WTC11 (cell line): ENCODE measurements at regions not wholly inside any gene's neighbourhood (a gene's known extent, or its start where the extent isn't known, plus 50 kb on each side); places are given as distances from the start of the nearest gene placed in this dataset.

Source experiments
- ATAC-seq: fragments of 200-7000 bp; cut with Tn5 transposase; 2 replicates; pipeline ENCODE4 v1.10.0; 2021; ENCODE audit warnings: mild to moderate bottlenecking, moderate library complexity
- CTCF ChIA-PET: fragments of 300-600 bp; sonication (Branson Sonifier 250); formaldehyde crosslinking; loops from one replicate; lab custom pipeline; 2021; ENCODE audit warnings: antibody characterized with exemption; lab: Charles Lee
- POLR2A ChIA-PET: fragments of 350-600 bp; sonication (Branson Sonifier 250); formaldehyde crosslinking; loops from one replicate; lab custom pipeline; 2021; ENCODE audit warnings: antibody characterized with exemption; lab: Charles Lee
- DNase-seq: peaks from one replicate; pipeline ENCODE4 v3.0.0; 2021; ENCODE audit warnings: low spot score
- H3K27ac Mint-ChIP-seq: 2 replicates; pipeline ENCODE4 v1.8.0; 2021; ENCODE audit warnings: mixed read lengths
- H3K27me3 Mint-ChIP-seq: 2 replicates; pipeline ENCODE4 v1.8.0; 2021; ENCODE audit warnings: low read depth, mild to moderate bottlenecking, moderate library complexity, mixed read lengths
- H3K36me3 Mint-ChIP-seq: 2 replicates; pipeline ENCODE4 v1.8.0; 2021; ENCODE audit warnings: mixed read lengths
- H3K4me1 Mint-ChIP-seq: 2 replicates; pipeline ENCODE4 v1.8.0; 2022; ENCODE audit warnings: mixed read lengths
- H3K4me3 Mint-ChIP-seq: 2 replicates; pipeline ENCODE4 v1.8.0; 2021; ENCODE audit warnings: mild to moderate bottlenecking, moderate library complexity, mixed read lengths
- H3K9me3 Mint-ChIP-seq: 2 replicates; pipeline ENCODE4 v1.8.0; 2021; ENCODE audit warnings: mixed read lengths
- ESRRA ChIP-seq: sonication (generic); formaldehyde crosslinking; IDR thresholded peaks from 2 replicates; pipeline ENCODE4 v1.8.1; 2022; ENCODE audit warnings: mild to moderate bottlenecking, missing genetic modification reagents, borderline replicate concordance
- ETV6 ChIP-seq: sonication (generic); formaldehyde crosslinking; IDR thresholded peaks from 2 replicates; pipeline ENCODE4 v1.8.1; 2022; ENCODE audit warnings: mild to moderate bottlenecking, missing genetic modification reagents
- FOXJ3 ChIP-seq: sonication (generic); formaldehyde crosslinking; IDR thresholded peaks from 2 replicates; pipeline ENCODE4 v1.9.0; 2021; ENCODE audit warnings: missing genetic modification reagents, mild to moderate bottlenecking, borderline replicate concordance
- FOXP1 ChIP-seq: sonication (generic); formaldehyde crosslinking; IDR thresholded peaks from 2 replicates; pipeline ENCODE4 v1.8.0; 2022; ENCODE audit warnings: missing genetic modification reagents, mild to moderate bottlenecking, moderate library complexity, borderline replicate concordance
- GTF2I ChIP-seq: fragments of 250-450 bp; sonication (Bioruptor Pico); conservative IDR thresholded peaks from 2 replicates; pipeline ENCODE4 v1.4.0; 2021; ENCODE audit warnings: mild to moderate bottlenecking
- HMGA2 ChIP-seq: fragments of 250-450 bp; sonication (Bioruptor Pico); IDR thresholded peaks from 2 replicates; pipeline ENCODE4 v1.4.0; 2021; ENCODE audit warnings: mild to moderate bottlenecking, moderate library complexity
- JAZF1 ChIP-seq: fragments of 250-450 bp; sonication (Bioruptor Pico); IDR thresholded peaks from 2 replicates; pipeline ENCODE4 v1.9.0; 2021; ENCODE audit warnings: moderate library complexity, mild to moderate bottlenecking, inconsistent platforms
- NFE2L1 ChIP-seq: sonication (generic); formaldehyde crosslinking; IDR thresholded peaks from 2 replicates; pipeline ENCODE4 v1.8.1; 2023; ENCODE audit warnings: missing genetic modification reagents
- NFYB ChIP-seq: sonication (generic); formaldehyde crosslinking; conservative IDR thresholded peaks from 2 replicates; pipeline ENCODE4 v1.8.0; 2022; ENCODE audit warnings: low read depth, missing genetic modification reagents
- NR2C2 ChIP-seq: sonication (generic); formaldehyde crosslinking; IDR thresholded peaks from 2 replicates; pipeline ENCODE4 v1.8.0; 2022; ENCODE audit warnings: mild to moderate bottlenecking, missing genetic modification reagents
- SMAD3 ChIP-seq: sonication (generic); formaldehyde crosslinking; IDR thresholded peaks from 2 replicates; pipeline ENCODE4 v1.8.0; 2022; ENCODE audit warnings: missing genetic modification reagents, mild to moderate bottlenecking, borderline replicate concordance
- SMAD4 ChIP-seq: sonication (generic); formaldehyde crosslinking; IDR thresholded peaks from 2 replicates; pipeline ENCODE4 v1.8.0; 2022; ENCODE audit warnings: mild to moderate bottlenecking, missing genetic modification reagents
- SOX15 ChIP-seq: fragments of 250-450 bp; sonication (Bioruptor Pico); IDR thresholded peaks from 2 replicates; pipeline ENCODE4 v1.9.0; 2021; ENCODE audit warnings: mild to moderate bottlenecking
- TEAD4 ChIP-seq: sonication (generic); formaldehyde crosslinking; IDR thresholded peaks from 2 replicates; pipeline ENCODE4 v1.8.0; 2022; ENCODE audit warnings: mild to moderate bottlenecking, missing genetic modification reagents
- ZNF317 ChIP-seq: sonication (generic); formaldehyde crosslinking; IDR thresholded peaks from 2 replicates; pipeline ENCODE4 v1.8.1; 2023; ENCODE audit warnings: low read depth, mild to moderate bottlenecking, moderate library complexity, missing genetic modification reagents, borderline replicate concordance
- ZNF416 ChIP-seq: fragments of 250-450 bp; sonication (Bioruptor Pico); IDR thresholded peaks from 2 replicates; pipeline ENCODE4 v1.9.0; 2021; ENCODE audit warnings: mild to moderate bottlenecking, inconsistent platforms
- ZNF423 ChIP-seq: fragments of 250-450 bp; sonication (Bioruptor Pico); IDR thresholded peaks from 2 replicates; pipeline ENCODE4 v2.1.2; 2022; ENCODE audit warnings: mild to moderate bottlenecking, moderate library complexity
- TF ChIP-seq, protein P1 (sequence below): sonication (generic); formaldehyde crosslinking; IDR thresholded peaks from 2 replicates; pipeline ENCODE4 v1.8.0; 2022; ENCODE audit warnings: missing genetic modification reagents
- TF ChIP-seq, protein P2 (sequence below): sonication (generic); formaldehyde crosslinking; IDR thresholded peaks from 2 replicates; pipeline ENCODE4 v1.8.1; 2022; ENCODE audit warnings: low read depth, missing genetic modification reagents, borderline replicate concordance
- TF ChIP-seq, protein P3 (sequence below): sonication (generic); formaldehyde crosslinking; IDR thresholded peaks from 2 replicates; pipeline ENCODE4 v1.8.1; 2023; ENCODE audit warnings: mild to moderate bottlenecking, missing genetic modification reagents
- TF ChIP-seq, protein P4 (sequence below): sonication (generic); formaldehyde crosslinking; IDR thresholded peaks from 2 replicates; pipeline ENCODE4 v1.8.1; 2022; ENCODE audit warnings: mild to moderate bottlenecking, moderate library complexity, missing genetic modification reagents
- TF ChIP-seq, protein P5 (sequence below): sonication (generic); formaldehyde crosslinking; conservative IDR thresholded peaks from 2 replicates; pipeline ENCODE4 v1.8.1; 2022; ENCODE audit warnings: mild to moderate bottlenecking, missing genetic modification reagents
- TF ChIP-seq, protein P6 (sequence below): sonication (generic); formaldehyde crosslinking; IDR thresholded peaks from 2 replicates; pipeline ENCODE4 v1.8.1; 2023; ENCODE audit warnings: mild to moderate bottlenecking, missing genetic modification reagents, moderate library complexity

DNA sequence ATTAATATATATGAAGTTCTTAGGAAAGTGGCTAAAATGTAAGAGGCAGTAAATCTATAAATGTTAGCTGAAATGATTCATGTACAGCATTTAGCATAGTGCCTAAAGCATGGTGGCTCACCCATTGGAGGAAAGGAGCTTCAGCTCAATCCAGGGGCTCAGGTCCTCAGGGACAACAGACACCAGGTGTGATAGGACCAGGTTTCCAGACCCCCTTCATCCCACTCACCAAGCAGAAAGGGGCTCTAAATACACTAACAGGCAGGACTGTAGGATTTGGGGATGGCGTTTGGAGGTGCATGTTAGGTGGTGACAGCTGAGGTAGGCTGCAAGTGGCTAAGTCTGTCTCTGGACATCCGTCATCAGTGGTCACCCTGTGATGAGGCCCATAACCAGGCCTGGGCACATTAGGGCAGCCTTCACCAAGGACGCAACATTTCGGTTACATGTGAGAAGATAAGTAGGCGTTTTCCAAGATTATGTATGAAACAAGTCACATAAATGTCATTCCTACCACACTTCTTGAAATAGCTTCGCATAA lies 233.1 kb downstream of the C1orf94 start:
- TF ChIP-seq, protein P1, sequence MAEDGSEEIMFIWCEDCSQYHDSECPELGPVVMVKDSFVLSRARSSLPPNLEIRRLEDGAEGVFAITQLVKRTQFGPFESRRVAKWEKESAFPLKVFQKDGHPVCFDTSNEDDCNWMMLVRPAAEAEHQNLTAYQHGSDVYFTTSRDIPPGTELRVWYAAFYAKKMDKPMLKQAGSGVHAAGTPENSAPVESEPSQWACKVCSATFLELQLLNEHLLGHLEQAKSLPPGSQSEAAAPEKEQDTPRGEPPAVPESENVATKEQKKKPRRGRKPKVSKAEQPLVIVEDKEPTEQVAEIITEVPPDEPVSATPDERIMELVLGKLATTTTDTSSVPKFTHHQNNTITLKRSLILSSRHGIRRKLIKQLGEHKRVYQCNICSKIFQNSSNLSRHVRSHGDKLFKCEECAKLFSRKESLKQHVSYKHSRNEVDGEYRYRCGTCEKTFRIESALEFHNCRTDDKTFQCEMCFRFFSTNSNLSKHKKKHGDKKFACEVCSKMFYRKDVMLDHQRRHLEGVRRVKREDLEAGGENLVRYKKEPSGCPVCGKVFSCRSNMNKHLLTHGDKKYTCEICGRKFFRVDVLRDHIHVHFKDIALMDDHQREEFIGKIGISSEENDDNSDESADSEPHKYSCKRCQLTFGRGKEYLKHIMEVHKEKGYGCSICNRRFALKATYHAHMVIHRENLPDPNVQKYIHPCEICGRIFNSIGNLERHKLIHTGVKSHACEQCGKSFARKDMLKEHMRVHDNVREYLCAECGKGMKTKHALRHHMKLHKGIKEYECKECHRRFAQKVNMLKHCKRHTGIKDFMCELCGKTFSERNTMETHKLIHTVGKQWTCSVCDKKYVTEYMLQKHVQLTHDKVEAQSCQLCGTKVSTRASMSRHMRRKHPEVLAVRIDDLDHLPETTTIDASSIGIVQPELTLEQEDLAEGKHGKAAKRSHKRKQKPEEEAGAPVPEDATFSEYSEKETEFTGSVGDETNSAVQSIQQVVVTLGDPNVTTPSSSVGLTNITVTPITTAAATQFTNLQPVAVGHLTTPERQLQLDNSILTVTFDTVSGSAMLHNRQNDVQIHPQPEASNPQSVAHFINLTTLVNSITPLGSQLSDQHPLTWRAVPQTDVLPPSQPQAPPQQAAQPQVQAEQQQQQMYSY (CRISPR knock-in tag) = no peak
- TF ChIP-seq ZNF317 (CRISPR knock-in tag) = no peak
- no peak for TF ChIP-seq NR2C2 (CRISPR knock-in tag)
- TF ChIP-seq, protein P2, sequence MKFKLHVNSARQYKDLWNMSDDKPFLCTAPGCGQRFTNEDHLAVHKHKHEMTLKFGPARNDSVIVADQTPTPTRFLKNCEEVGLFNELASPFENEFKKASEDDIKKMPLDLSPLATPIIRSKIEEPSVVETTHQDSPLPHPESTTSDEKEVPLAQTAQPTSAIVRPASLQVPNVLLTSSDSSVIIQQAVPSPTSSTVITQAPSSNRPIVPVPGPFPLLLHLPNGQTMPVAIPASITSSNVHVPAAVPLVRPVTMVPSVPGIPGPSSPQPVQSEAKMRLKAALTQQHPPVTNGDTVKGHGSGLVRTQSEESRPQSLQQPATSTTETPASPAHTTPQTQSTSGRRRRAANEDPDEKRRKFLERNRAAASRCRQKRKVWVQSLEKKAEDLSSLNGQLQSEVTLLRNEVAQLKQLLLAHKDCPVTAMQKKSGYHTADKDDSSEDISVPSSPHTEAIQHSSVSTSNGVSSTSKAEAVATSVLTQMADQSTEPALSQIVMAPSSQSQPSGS = no peak
- no peak for TF ChIP-seq SOX15 (CRISPR knock-in tag)
- TF ChIP-seq NFE2L1 (CRISPR knock-in tag) = no peak
- TF ChIP-seq, all 79 proteins: peak for 0
- H3K27ac Mint-ChIP-seq = no peak overlapping the region
- H3K4me3 Mint-ChIP-seq = no peak overlapping the region
- ChIA-PET CTCF (interaction anchor here (2.5 kb wide), 1 partner anchor 10 kb away, joined by 11 read pairs; no protein-coding TSS in a partner anchor), POLR2A (no interaction called here)
- DNase-seq (no peak), ATAC-seq (no peak)
- no peaks in the 10 kb centered on the region for H3K36me3 Mint-ChIP-seq
- peaks cover 19% of the 10 kb centered on the region for H3K27me3 Mint-ChIP-seq
- peaks cover 6% of the 10 kb centered on the region; the same call in 1 of the 2 replicates for H3K4me1 Mint-ChIP-seq
- H3K9me3 Mint-ChIP-seq = peaks cover 9% of the 10 kb centered on the region

DNA sequence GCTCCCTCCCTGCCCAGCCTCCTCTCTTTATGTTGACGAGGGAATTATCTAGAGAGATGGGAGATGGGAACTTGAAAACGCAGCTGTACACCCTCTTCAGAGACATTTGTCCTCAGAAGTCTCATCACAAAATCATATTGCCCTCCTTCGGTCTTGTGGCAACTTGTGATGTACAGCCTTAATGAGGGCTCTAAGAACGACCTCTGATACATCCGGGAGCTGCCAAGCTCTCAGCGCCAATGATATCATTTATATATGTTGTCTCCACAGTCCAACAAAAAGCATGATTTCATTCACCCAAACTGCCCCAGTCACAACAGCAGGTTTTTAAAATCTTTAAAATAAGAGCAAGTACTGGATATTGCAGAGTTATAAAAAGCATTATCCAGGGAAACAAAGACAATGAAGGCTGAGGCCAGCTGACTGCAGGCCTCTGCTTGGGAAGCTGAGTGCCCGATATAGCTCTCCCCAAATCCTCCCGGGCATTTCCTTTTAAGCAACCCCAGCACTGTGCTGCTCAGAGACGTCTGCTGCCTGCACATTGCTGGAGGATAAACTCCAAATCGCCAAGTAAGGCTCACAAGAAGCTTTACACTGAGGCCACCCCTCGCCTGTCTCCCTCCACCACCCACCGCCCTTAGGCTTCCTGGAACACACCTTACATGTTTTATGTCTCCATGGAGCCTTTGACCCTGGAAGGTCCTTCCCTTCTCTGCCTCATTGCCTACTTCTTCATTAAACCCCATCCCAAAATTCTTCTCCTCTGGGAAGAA lies 236.1 kb downstream of the C1orf94 start:
- ATAC-seq (no peak), DNase-seq (no peak)
- Mint-ChIP-seq H3K4me3 (no peak overlapping the region), H3K9me3 (peaks cover 4% of the 10 kb centered on the region; the same call in 1 of the 2 replicates), H3K36me3 (no peaks in the 10 kb centered on the region), H3K4me1 (peaks cover 2% of the 10 kb centered on the region; the same call in 1 of the 2 replicates), H3K27me3 (peaks cover 13% of the 10 kb centered on the region), H3K27ac (no peak overlapping the region)
- ChIA-PET CTCF (interaction anchor here (1.3 to 1.4 kb wide), 2 partner anchors 47 to 330 kb away, joined by 4 to 6 read pairs; no protein-coding TSS in a partner anchor), POLR2A (no interaction called here)
- TF ChIP-seq, protein P3, sequence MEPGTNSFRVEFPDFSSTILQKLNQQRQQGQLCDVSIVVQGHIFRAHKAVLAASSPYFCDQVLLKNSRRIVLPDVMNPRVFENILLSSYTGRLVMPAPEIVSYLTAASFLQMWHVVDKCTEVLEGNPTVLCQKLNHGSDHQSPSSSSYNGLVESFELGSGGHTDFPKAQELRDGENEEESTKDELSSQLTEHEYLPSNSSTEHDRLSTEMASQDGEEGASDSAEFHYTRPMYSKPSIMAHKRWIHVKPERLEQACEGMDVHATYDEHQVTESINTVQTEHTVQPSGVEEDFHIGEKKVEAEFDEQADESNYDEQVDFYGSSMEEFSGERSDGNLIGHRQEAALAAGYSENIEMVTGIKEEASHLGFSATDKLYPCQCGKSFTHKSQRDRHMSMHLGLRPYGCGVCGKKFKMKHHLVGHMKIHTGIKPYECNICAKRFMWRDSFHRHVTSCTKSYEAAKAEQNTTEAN (CRISPR knock-in tag) = no peak
- TF ChIP-seq SMAD3 = no peak
- no peak for TF ChIP-seq NFYB (CRISPR knock-in tag)
- TF ChIP-seq ESRRA (CRISPR knock-in tag) = no peak
- no peak for TF ChIP-seq ZNF423 (CRISPR knock-in tag)
- TF ChIP-seq ZNF416 (CRISPR knock-in tag) = no peak

DNA sequence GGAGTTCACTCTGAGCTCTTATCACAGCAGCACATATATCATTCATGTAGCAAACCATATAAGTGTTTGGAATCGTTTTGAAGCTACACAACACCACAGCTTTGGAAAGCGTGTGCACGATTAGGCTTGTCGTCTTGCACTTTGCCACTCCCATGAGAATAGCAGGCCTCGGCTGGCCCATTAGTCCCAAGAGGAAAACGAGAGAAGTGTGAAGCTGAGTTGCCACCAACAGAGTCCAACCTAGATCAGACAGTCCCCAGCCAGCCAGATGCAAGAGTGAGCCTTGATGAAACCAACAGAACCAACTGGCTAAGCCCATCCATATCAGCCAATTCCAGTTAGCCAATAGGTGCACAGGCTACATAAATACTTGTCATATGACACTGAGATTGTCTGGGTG lies 238.4 kb downstream of the C1orf94 start:
- H3K36me3 Mint-ChIP-seq = no peaks in the 10 kb centered on the region
- DNase-seq (no peak), ATAC-seq (no peak)
- TF ChIP-seq, protein P4, sequence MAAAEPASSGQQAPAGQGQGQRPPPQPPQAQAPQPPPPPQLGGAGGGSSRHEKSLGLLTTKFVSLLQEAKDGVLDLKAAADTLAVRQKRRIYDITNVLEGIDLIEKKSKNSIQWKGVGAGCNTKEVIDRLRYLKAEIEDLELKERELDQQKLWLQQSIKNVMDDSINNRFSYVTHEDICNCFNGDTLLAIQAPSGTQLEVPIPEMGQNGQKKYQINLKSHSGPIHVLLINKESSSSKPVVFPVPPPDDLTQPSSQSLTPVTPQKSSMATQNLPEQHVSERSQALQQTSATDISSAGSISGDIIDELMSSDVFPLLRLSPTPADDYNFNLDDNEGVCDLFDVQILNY (CRISPR knock-in tag) = no peak
- TF ChIP-seq SMAD4 (CRISPR knock-in tag) = no peak
- TF ChIP-seq, protein P5, sequence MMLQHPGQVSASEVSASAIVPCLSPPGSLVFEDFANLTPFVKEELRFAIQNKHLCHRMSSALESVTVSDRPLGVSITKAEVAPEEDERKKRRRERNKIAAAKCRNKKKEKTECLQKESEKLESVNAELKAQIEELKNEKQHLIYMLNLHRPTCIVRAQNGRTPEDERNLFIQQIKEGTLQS = no peak
- TF ChIP-seq FOXJ3 (CRISPR knock-in tag) = no peak
- no peak for TF ChIP-seq TEAD4 (CRISPR knock-in tag)
- TF ChIP-seq, protein P6, sequence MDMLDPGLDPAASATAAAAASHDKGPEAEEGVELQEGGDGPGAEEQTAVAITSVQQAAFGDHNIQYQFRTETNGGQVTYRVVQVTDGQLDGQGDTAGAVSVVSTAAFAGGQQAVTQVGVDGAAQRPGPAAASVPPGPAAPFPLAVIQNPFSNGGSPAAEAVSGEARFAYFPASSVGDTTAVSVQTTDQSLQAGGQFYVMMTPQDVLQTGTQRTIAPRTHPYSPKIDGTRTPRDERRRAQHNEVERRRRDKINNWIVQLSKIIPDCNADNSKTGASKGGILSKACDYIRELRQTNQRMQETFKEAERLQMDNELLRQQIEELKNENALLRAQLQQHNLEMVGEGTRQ (CRISPR knock-in tag) = no peak
- TF ChIP-seq JAZF1 (CRISPR knock-in tag) = no peak
- TF ChIP-seq HMGA2 (CRISPR knock-in tag) = no peak
- TF ChIP-seq ETV6 (CRISPR knock-in tag) = no peak
- no peak for TF ChIP-seq GTF2I (CRISPR knock-in tag)
- no peak for TF ChIP-seq FOXP1 (CRISPR knock-in tag)
- ChIA-PET CTCF (interaction anchor here (1.0 kb wide), 2 partner anchors 13 to 252 kb away, joined by 3 to 4 read pairs; no protein-coding TSS in a partner anchor), POLR2A (no interaction called here)
- H3K27ac Mint-ChIP-seq = no peak overlapping the region
- H3K4me1 Mint-ChIP-seq = peaks cover 6% of the 10 kb centered on the region; the same call in 1 of the 2 replicates
- H3K9me3 Mint-ChIP-seq = no peaks in the 10 kb centered on the region
- H3K27me3 Mint-ChIP-seq = peaks cover 2% of the 10 kb centered on the region
- H3K4me3 Mint-ChIP-seq = no peak overlapping the region
